HEK293T (cell line): ENCODE measurements at regions not wholly inside any gene's neighbourhood (a gene's known extent, or its start where the extent isn't known, plus 50 kb on each side); places are given as distances from the start of the nearest gene placed in this dataset.

Experiments used
- ARNT ChIP-seq: fragments of 450-650 bp; IDR thresholded peaks from 2 replicates; pipeline ENCODE4 v1.6.1; 2017; ENCODE audit warnings: mild to moderate bottlenecking
- BHLHE40 ChIP-seq: fragments of 450-650 bp; IDR thresholded peaks from 2 replicates; pipeline ENCODE4 v1.6.1; 2016; ENCODE audit warnings: mild to moderate bottlenecking, moderate library complexity, borderline replicate concordance
- ELF4 ChIP-seq: fragments of 450-650 bp; IDR thresholded peaks from 2 replicates; pipeline ENCODE4 v1.6.1; 2017; ENCODE audit warnings: antibody characterized with exemption
- FOXK2 ChIP-seq: fragments of 450-650 bp; IDR thresholded peaks from 2 replicates; pipeline ENCODE4 v1.6.1; 2016; ENCODE audit warnings: mild to moderate bottlenecking
- FOXM1 ChIP-seq: fragments of 450-650 bp; IDR thresholded peaks from 2 replicates; pipeline ENCODE4 v1.6.1; 2017; ENCODE audit warnings: mild to moderate bottlenecking, borderline replicate concordance
- SP1 ChIP-seq: fragments of 450-650 bp; IDR thresholded peaks from 2 replicates; pipeline ENCODE4 v1.6.1; 2017
- SUZ12 ChIP-seq: fragments of 450-650 bp; IDR thresholded peaks from 2 replicates; pipeline ENCODE4 v1.6.1; 2016; ENCODE audit warnings: mild to moderate bottlenecking
- TARDBP ChIP-seq: fragments of 450-650 bp; IDR thresholded peaks from 2 replicates; pipeline ENCODE4 v1.6.1; 2016
- ZNF384 ChIP-seq: fragments of 450-650 bp; IDR thresholded peaks from 2 replicates; pipeline ENCODE4 v1.6.1; 2016
- TF ChIP-seq, protein P1 (sequence below): fragments of 450-650 bp; IDR thresholded peaks from 2 replicates; pipeline ENCODE4 v1.6.1; 2016

DNA sequence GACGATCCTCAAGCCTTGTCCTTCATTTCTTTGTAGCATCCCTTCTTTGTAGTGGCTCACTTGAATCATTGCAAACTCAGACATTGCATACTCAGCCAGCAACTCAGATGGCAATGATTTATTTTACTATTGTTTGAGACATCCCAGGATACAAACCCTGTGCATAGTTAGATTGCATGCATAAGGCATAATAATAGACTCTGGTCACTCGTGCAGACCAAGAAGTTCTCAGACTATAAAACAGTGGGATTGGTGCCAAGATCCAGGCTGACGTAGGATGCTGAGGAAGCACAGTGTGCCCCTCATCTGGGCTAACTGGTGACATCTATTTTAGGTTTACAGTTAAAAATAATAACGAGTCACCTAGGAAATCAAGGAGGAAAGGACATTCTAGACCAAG is 142.3 kb downstream of the PMP22 start:
- TF ChIP-seq ZNF384 (no peak), ARNT (no peak), FOXM1 (no peak), TARDBP (no peak), BHLHE40 (no peak), FOXK2 (no peak), ELF4 (no peak), SUZ12 (no peak), SP1 (no peak)
- TF ChIP-seq, protein P1, sequence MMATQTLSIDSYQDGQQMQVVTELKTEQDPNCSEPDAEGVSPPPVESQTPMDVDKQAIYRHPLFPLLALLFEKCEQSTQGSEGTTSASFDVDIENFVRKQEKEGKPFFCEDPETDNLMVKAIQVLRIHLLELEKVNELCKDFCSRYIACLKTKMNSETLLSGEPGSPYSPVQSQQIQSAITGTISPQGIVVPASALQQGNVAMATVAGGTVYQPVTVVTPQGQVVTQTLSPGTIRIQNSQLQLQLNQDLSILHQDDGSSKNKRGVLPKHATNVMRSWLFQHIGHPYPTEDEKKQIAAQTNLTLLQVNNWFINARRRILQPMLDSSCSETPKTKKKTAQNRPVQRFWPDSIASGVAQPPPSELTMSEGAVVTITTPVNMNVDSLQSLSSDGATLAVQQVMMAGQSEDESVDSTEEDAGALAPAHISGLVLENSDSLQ: no peak
